ENCODE measurements at regions not wholly inside any gene's neighbourhood (a gene's known extent, or its start where the extent isn't known, plus 50 kb on each side); places are given as distances from the start of the nearest gene placed in this dataset.

DNA sequence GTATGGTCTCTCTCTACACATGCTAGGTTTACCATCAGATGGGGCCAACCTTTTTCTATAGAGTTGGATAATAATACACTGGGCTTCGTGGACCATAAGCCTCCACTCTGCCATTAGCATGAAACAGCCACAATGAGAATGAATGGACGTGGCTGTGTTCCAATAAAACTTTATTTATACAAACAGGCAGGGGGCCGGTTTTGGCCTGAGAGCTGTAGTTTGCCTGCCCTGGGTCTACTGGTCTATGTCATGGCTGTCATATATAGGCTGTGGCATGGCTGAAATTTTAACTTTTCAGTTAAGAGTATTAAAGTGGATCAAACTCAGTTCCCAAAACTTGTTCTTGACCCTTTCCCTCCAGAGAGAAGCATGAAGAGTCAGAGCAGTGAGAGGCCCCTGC lies 120.3 kb upstream of the MYL2 start:
- no peak for TF ChIP-seq CTCF (IDR thresholded peaks at IDR 0.05; ENCODE audit: low read depth, low read length, missing control alignments)
- in situ Hi-C loops (cut with HindIII; ENCODE audit: low sequenced_read_pairs) = no loop called here
- H3K4me3 ChIP-seq (ENCODE audit: low read depth, low read length) = no peak overlapping the region
- DNase-seq (ENCODE audit: low read depth) = no peak

GRCh38 chr12:111038941-111039340 lies 118.6 kb upstream of the MYL2 start:
- in situ Hi-C loops (cut with HindIII; ENCODE audit: low sequenced_read_pairs) = no loop called here
- no peak for TF ChIP-seq CTCF (IDR thresholded peaks at IDR 0.05; ENCODE audit: low read depth, low read length, missing control alignments)
- DNase-seq (ENCODE audit: low read depth) = no peak
- H3K4me3 ChIP-seq (ENCODE audit: low read depth, low read length) = no peak overlapping the region

GRCh38 chr12:111038077-111038476 lies 117.7 kb upstream of the MYL2 start:
- DNase-seq (ENCODE audit: low read depth) = no peak
- TF ChIP-seq CTCF (IDR thresholded peaks at IDR 0.05; ENCODE audit: low read depth, low read length, missing control alignments) = no peak
- no peak overlapping the region for H3K4me3 ChIP-seq (ENCODE audit: low read depth, low read length)
- in situ Hi-C loops (cut with HindIII; ENCODE audit: low sequenced_read_pairs) = no loop called here

GRCh38 chr12:111037047-111037446 lies 116.7 kb upstream of the MYL2 start:
- no peak for TF ChIP-seq CTCF (IDR thresholded peaks at IDR 0.05; ENCODE audit: low read depth, low read length, missing control alignments)
- in situ Hi-C loops (cut with HindIII; ENCODE audit: low sequenced_read_pairs) = no loop called here
- H3K4me3 ChIP-seq (ENCODE audit: low read depth, low read length) = no peak overlapping the region
- DNase-seq (ENCODE audit: low read depth) = no peak

GRCh38 chr12:111035578-111036301 lies 115.4 kb upstream of the MYL2 start:
- in situ Hi-C loops (cut with HindIII; ENCODE audit: low sequenced_read_pairs) = no loop called here
- no peak overlapping the region for H3K4me3 ChIP-seq (ENCODE audit: low read depth, low read length)
- DNase-seq (ENCODE audit: low read depth) = no peak
- no peak for TF ChIP-seq CTCF (IDR thresholded peaks at IDR 0.05; ENCODE audit: low read depth, low read length, missing control alignments)

- TF ChIP-seq CTCF (IDR thresholded peaks at IDR 0.05; ENCODE audit: low read depth, low read length, missing control alignments) = no peak
- DNase-seq (ENCODE audit: low read depth) = no peak
- in situ Hi-C loops (cut with HindIII; ENCODE audit: low sequenced_read_pairs) = no loop called here
- no peak overlapping the region for H3K4me3 ChIP-seq (ENCODE audit: low read depth, low read length)
These were observed 114.7 kb upstream of the MYL2 start for GRCh38 chr12:111034886-111035577.

All from astrocyte of the cerebellum (primary cell).